NT2/D1 (cell line): ENCODE measurements at regions not wholly inside any gene's neighbourhood (a gene's known extent, or its start where the extent isn't known, plus 50 kb on each side); places are given as distances from the start of the nearest gene placed in this dataset.

Experiments
- DNase-seq: peaks from one replicate; pipeline ENCODE4 v3.0.0-alpha.2; 2011; ENCODE audit warnings: low read depth, low spot score
- H3K27me3 ChIP-seq: 2 replicates; pipeline ENCODE4 v1.6.0; 2011; ENCODE audit warnings: mild to moderate bottlenecking; ENCODE audit not compliant: insufficient read length, insufficient read depth
- H3K36me3 ChIP-seq: 2 replicates; pipeline ENCODE4 v1.6.1; 2011; ENCODE audit warnings: mild to moderate bottlenecking, low read length, mixed read lengths; ENCODE audit not compliant: insufficient read depth, insufficient read length
- H3K4me1 ChIP-seq: 2 replicates; pipeline ENCODE4 v1.5.1; 2011; ENCODE audit not compliant: insufficient read depth, insufficient read length
- H3K4me3 ChIP-seq: 2 replicates; pipeline ENCODE4 v1.5.1; 2011; ENCODE audit warnings: low read depth; ENCODE audit not compliant: insufficient read length
- H3K9ac ChIP-seq: 2 replicates; pipeline ENCODE4 v1.6.0; 2011; ENCODE audit warnings: low read depth; ENCODE audit not compliant: insufficient read length
- H3K9me3 ChIP-seq: 2 replicates; pipeline ENCODE4 v1.5.1; 2011; ENCODE audit warnings: mild to moderate bottlenecking, low read length; ENCODE audit not compliant: insufficient read depth
- SUZ12 ChIP-seq: IDR thresholded peaks from 2 replicates; pipeline ENCODE4 v1.6.1; 2011; ENCODE audit not compliant: insufficient read length, insufficient read depth; ENCODE audit errors: extremely low read depth
- YY1 ChIP-seq: IDR thresholded peaks from 2 replicates; pipeline ENCODE4 v1.6.1; 2011; ENCODE audit not compliant: insufficient read length, insufficient read depth
- ZNF274 ChIP-seq: IDR thresholded peaks from 2 replicates; pipeline ENCODE4 v1.6.1; 2011; ENCODE audit warnings: mild to moderate bottlenecking, low read depth, low read length

GRCh38 chr1:234729561-234730474 is 119.8 kb upstream of the IRF2BP2 start:
- DNase-seq: no peak
- no peaks in the 10 kb centered on the region for H3K27me3 ChIP-seq
- H3K36me3 ChIP-seq: no peaks in the 10 kb centered on the region
- no peak overlapping the region for H3K9ac ChIP-seq
- no peak overlapping the region for H3K4me3 ChIP-seq
- peaks cover 28% of the 10 kb centered on the region for H3K4me1 ChIP-seq
- no peaks in the 10 kb centered on the region for H3K9me3 ChIP-seq
- TF ChIP-seq ZNF274 (no peak), SUZ12 (no peak), YY1 (no peak)

DNA sequence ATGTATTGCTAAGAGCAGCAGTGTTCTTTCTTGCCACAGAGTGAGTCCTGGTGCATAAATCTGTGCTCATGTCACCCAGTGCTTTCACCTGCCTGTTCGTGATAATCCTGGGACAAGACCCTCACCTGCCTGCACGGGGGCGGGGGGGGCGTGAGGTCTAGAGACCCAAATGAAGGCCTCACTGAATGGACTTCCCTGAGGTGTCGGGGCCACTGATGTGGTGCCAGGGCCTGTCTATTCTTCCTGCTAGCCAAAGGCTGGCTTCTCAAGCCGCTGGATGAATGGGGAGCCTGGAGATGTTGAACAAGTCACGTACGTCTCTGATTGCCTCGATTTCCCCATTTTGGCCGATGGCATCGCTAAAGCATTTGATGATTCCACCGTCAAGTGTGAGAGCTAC is 118.8 kb upstream of the IRF2BP2 start:
- Histone ChIP-seq H3K9ac (no peak overlapping the region), H3K4me1 (peaks cover 28% of the 10 kb centered on the region), H3K9me3 (no peaks in the 10 kb centered on the region), H3K36me3 (no peaks in the 10 kb centered on the region), H3K27me3 (no peaks in the 10 kb centered on the region), H3K4me3 (no peak overlapping the region)
- DNase-seq: no peak
- TF ChIP-seq SUZ12 (no peak), YY1 (no peak), ZNF274 (no peak)

DNA sequence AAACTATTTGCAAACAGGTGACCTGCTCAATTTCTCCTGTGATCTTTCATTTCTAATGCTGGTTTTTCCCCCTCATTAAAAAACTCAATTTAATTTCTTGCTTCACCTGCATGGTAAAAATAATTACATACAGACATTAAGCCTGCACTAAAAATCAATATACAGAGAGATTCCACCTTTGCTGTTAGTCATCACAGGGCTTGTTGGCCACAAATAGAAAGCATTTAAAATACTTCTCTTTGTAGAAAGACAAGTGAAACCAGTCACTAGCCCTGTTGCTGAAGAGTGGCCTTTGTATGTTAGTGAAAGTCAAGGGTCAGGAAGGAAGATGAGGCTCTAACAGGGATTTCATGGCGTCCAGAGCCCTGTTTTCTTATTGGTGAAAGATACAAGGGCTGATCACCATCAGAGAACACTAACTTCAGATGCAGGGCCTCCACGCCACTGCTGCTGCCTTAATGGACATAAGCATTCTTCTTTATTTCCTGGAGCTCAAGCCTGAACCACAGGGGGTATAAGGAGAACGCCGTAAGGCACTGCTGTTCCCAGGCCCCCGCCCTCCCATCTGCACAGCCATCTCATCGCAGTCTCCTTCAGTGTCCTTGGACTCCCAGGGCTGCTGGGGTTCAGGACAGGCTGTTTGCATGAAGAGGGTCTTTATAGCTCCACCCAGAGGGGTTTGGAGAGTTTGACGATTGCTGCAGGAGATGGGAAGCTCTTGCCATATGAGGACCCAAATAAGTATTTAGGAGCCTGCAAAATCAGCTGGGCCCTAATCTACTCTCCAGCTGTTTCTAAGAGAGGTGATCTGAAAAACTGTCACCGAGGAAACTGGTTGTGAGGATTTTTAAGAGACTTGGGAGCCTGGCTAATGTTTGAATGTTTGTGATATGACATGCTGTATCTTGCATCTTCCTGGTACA is 117.3 kb upstream of the IRF2BP2 start:
- Histone ChIP-seq H3K36me3 (no peaks in the 10 kb centered on the region), H3K27me3 (no peaks in the 10 kb centered on the region), H3K4me1 (peaks cover 33% of the 10 kb centered on the region), H3K4me3 (no peak overlapping the region), H3K9ac (peak overlapping the region; percentile 34), H3K9me3 (no peaks in the 10 kb centered on the region)
- no peak for DNase-seq
- TF ChIP-seq ZNF274: no peak
- TF ChIP-seq YY1: no peak
- TF ChIP-seq SUZ12: no peak

GRCh38 chr1:234726359-234726943 is 116.5 kb upstream of the IRF2BP2 start:
- H3K9ac ChIP-seq: peak overlapping the region; percentile 90
- no peak for TF ChIP-seq YY1
- TF ChIP-seq ZNF274: no peak
- no peak for TF ChIP-seq SUZ12
- no peaks in the 10 kb centered on the region for H3K27me3 ChIP-seq
- peaks cover 30% of the 10 kb centered on the region for H3K4me1 ChIP-seq
- H3K4me3 ChIP-seq: no peak overlapping the region
- H3K9me3 ChIP-seq: no peaks in the 10 kb centered on the region
- peak; percentile 60 for DNase-seq
- H3K36me3 ChIP-seq: no peaks in the 10 kb centered on the region

GRCh38 chr1:234725177-234726132 is 115.5 kb upstream of the IRF2BP2 start:
- peak overlapping the region; percentile 90 for H3K9ac ChIP-seq
- no peaks in the 10 kb centered on the region for H3K36me3 ChIP-seq
- H3K27me3 ChIP-seq: no peaks in the 10 kb centered on the region
- peaks cover 29% of the 10 kb centered on the region for H3K4me1 ChIP-seq
- H3K9me3 ChIP-seq: no peaks in the 10 kb centered on the region
- TF ChIP-seq ZNF274 (no peak), YY1 (no peak), SUZ12 (no peak)
- H3K4me3 ChIP-seq: peak overlapping the region; percentile 27
- DNase-seq: no peak

GRCh38 chr1:234724516-234725176 is 114.7 kb upstream of the IRF2BP2 start:
- Histone ChIP-seq H3K36me3 (no peaks in the 10 kb centered on the region), H3K9me3 (no peaks in the 10 kb centered on the region), H3K4me3 (peak overlapping the region; percentile 27), H3K27me3 (no peaks in the 10 kb centered on the region), H3K4me1 (peaks cover 27% of the 10 kb centered on the region), H3K9ac (peak overlapping the region; percentile 90)
- TF ChIP-seq ZNF274 (no peak), SUZ12 (no peak), YY1 (no peak)
- no peak for DNase-seq
